Prostate gland (tissue), 2 donors: ENCODE measurements at regions not wholly inside any gene's neighbourhood (a gene's known extent, or its start where the extent isn't known, plus 50 kb on each side); places are given as distances from the start of the nearest gene placed in this dataset.
A peak's percentile ranks its signal among the peaks of the same experiment; 100 is the strongest.

Experiments
- POLR2A ChIP-seq: fragments of 450-650 bp; IDR thresholded peaks from one replicate; pipeline ENCODE4 v1.6.1; 2016; ENCODE audit warnings: antibody characterized with exemption, mild to moderate bottlenecking
- POLR2AphosphoS5 ChIP-seq: sonication (generic); formaldehyde crosslinking; IDR thresholded peaks from one replicate; pipeline ENCODE4 v1.6.1; 2017; ENCODE audit warnings: antibody characterized with exemption
- TF ChIP-seq, protein P1 (sequence below), 4 experiments: fragments of 200-600 bp in 2 of 4; fragments of 450-650 bp in 2 of 4; sonication (generic) in 2 of 4; IDR thresholded peaks; 1 replicate in 3 of 4; 2 replicates in 1 of 4; pipeline ENCODE4 v1.5.1; 2016 to 2019; ENCODE audit warnings: antibody characterized with exemption in 4 of 4, mild to moderate bottlenecking in 2 of 4, moderate library complexity in 2 of 4

DNA sequence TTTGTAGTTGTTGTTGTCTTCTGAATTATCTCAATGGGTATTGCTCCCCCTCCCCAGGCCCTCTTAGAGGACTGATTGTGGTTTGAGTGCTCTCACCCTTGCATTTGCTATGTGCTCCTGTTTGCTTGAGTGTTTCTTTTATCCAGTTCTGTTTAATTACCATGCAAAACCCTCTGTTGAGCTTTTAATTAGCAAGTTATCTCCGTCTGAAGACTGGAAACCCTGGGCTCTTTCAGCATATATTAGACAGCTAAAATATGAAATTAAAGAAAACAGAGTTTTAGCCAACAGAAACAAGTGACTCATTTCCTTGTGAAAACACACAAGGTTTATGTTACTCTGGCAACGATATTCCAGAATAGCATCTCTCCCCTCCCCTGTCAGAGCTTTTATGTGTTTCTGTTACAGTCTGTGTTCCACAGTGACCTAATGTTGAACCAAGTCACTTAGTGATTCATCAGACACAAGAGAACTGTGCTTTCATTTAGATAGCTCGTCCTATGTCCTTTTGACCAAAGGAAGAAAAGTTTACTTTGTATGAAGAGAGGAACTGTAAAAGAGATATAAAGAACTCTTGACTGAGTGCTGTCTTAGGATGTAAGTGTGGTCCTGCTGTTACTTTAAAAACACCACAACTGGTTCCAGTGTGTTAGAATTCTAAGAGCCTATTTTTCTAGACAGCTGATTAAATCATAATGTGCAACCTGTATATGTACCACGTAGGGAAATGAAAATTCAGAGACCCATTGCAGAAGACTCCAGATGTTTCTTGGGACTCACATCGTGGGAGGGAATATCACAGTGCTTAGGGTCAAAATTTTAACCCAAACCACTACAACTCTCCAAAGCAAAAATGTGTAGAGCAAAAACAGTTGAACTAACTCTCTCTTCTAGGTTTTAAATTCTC, 172.8 kb upstream of the RBMS1 start:
- TF ChIP-seq POLR2AphosphoS5 (peak; percentile 85), POLR2A (peak; percentile 3)
- TF ChIP-seq, protein P1, sequence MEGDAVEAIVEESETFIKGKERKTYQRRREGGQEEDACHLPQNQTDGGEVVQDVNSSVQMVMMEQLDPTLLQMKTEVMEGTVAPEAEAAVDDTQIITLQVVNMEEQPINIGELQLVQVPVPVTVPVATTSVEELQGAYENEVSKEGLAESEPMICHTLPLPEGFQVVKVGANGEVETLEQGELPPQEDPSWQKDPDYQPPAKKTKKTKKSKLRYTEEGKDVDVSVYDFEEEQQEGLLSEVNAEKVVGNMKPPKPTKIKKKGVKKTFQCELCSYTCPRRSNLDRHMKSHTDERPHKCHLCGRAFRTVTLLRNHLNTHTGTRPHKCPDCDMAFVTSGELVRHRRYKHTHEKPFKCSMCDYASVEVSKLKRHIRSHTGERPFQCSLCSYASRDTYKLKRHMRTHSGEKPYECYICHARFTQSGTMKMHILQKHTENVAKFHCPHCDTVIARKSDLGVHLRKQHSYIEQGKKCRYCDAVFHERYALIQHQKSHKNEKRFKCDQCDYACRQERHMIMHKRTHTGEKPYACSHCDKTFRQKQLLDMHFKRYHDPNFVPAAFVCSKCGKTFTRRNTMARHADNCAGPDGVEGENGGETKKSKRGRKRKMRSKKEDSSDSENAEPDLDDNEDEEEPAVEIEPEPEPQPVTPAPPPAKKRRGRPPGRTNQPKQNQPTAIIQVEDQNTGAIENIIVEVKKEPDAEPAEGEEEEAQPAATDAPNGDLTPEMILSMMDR (IDR thresholded peaks at IDR 0.05) = no peak
